Cardiac septum (tissue), 1 donor: ENCODE measurements at regions not wholly inside any gene's neighbourhood (a gene's known extent, or its start where the extent isn't known, plus 50 kb on each side); places are given as distances from the start of the nearest gene placed in this dataset.
"Not testable (repeated sequence)": the region's sequence is repeated elsewhere in the genome, so short reads cannot be mapped to it uniquely, and the experiment has no call there.

Experiments used
- DNase-seq: peaks from one replicate; pipeline ENCODE4 v3.0.0-alpha.2; 2020; ENCODE audit warnings: low spot score
- intact Hi-C: fragments of 100-400 bp; cut with DNase I; formaldehyde crosslinking; loops from one replicate; pipeline ENCODE4 v1.14.0; 2022
- donor health status: DM: no; HTN: no; CAD: no.

DNA sequence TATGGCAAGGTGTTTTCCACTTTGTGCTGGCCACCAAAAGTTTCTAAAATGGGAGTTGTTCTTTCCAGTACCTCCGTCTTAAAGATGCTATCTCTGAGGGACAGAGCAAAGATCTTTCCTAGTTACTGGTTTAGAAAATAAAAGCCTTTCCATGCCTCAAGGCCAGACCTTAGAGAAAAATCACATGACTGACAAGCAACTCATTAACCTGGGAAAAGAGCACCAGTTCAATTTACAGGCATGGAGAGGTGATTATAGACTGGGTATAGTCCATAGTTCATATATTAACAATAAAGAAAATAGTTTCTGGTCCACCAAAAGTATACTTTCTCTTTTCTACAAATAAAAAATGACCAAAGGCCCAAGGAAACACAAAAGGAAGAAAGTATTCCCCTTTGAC is 230.7 kb downstream of the TOX3 start:
- intact Hi-C loops = no loop called here
- DNase-seq = no peak

DNA sequence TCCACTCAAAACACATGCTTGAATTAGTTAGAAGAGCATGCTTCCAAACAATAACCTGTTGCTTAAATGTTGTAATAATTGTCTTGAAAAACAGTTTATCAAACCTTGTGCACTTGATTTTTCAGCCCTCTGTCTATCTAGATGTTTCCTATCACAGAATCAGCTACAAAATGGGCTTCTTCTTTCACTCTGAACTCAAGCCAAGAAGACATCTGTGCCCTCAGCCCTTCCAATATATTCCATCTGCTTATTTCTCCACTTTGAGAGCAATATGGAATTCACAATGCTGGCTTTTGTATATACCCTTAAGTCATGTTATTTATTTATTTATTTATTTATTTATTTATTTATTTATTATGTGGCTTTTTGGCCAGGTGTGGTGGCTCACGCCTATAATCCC is 234.2 kb downstream of the TOX3 start:
- intact Hi-C loops = no loop called here

DNA sequence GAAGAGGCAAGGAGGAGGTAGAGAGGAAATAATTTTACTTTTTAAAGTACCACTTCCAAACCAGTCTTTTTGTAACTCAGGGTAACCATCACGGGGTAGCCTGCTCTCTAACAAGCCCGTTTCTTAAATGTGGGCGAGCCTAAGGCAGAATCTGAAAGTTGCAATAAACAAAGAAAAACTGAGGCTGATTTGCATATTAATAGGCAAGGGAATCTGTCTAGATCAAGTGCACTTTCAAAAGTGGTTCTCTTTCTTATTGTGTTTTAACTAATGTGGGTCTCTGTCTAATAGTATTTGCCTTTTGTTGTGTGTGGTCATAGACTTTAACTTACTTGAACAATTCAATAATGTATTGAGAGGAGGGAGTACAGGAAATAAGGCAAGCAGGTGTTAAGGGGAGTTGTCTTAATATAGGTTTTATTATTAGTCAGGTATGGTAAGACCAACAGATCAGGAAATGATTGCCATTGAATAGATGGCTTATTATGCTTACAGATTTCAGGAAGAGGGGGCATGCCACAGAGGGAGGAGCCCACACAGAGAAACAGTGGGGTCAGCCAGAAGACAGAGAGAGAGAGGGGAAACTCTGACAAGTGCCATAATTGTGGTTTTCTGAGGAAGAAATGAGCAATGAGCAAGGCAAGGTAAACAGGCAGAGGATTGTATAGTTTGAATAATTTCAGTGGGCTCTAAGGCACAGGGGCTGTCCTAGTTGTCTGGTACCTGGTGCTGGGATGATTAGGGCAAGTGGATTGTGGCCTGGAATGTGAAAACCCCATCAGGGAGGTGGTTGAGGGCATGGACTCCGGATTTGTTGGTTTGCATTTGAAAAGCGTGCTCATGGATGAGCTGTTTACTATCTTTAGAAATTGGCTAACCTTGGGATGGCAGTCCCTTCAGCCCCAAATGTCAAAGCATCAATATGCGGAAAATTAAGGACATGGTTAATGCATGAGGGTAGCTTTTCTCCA is 237.2 kb downstream of the TOX3 start:
- DNase-seq = no peak
- intact Hi-C loops = no loop called here

More for the DNA sequence above, 234.2 kb downstream of the TOX3 start:
- DNase-seq = no peak

DNA sequence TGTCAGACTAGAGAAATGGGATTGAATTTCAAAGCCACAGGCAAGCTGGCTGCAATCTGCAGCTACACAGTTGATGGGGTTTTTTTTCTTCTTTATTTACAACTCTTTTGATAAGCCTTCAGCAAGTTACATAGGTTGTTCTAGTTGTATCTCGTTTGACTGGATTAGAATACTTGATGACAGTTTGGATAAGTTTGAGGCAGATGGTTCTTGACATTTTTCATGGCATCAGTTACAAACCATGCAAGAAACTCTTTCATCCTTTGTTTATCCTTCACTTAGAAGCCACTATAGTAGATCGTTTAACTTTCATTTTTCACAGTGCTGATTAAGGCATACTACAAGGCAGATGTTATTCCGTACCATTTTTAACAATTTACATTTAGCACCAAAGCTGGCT is 238.9 kb downstream of the TOX3 start:
- no peak for DNase-seq
- intact Hi-C loops = no loop called here

DNA sequence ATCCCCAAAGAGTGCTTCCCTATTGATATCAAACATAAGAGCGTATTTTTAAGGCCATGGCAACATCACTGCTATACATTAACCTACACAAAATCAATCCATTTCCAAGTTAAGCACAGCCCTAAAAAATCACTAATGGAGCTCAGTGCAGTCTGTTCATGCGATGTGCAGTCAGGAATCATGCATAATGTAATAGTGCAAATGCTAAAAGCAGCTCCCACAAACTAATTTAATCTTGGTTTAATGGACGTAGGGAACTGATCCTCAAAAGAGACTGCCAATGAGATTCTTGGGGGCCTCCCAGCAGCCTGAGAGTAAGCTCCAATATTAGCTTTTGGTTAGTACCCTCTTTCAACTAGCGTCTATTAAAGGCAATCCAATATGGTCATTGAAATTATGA is 245.9 kb downstream of the TOX3 start:
- no peak for DNase-seq
- intact Hi-C loops = no loop called here

DNA sequence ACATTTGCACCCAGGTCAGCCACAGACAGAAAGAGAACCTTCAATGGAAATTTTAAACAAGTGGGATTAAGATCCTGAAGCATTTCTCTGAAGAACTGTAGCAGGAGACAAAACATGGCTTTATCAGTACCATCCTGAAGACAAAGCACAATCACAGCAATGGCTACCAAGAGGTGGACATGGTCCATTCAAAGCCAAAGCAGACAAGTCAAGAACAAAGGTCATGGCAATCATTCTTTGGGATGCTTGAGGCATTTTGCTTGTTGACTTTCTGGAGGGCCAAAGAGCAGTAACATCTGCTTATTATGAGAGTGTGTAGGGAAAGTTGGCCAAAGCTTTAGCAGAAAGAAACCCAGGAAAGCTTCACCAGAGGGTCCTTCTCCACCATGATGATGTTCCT is 248.2 kb downstream of the TOX3 start:
- intact Hi-C loops = no loop called here
- DNase-seq = no peak

DNA sequence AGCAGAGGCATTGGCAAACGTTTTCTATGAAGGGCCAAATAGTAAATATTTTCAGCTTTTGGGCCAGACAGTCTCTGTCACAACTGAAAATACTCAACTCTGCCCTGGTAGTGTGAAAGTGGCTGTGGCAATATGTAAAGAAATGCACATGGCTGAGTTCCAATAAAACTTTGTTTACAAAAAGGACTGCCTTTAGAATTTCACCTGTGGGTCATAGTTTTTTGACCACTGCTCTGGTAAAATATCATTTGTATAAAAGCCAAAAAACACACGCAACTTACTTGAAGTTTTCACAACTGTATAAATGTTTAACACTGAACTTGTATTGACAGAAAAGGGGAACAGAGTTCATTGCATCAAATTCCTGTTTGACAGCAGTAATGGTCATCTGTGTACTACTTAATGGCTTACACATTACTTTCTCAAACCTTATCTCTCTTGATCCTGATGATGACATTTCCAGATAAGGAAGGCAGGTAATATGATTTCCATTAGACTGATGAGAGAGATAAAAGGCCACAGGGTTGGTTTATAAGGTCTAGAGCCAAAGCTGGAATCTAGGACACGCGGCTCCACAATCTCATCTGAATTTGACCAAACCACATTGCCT is 250.1 kb downstream of the TOX3 start:
- intact Hi-C loops, DNase-seq: not testable (repeated sequence)

DNA sequence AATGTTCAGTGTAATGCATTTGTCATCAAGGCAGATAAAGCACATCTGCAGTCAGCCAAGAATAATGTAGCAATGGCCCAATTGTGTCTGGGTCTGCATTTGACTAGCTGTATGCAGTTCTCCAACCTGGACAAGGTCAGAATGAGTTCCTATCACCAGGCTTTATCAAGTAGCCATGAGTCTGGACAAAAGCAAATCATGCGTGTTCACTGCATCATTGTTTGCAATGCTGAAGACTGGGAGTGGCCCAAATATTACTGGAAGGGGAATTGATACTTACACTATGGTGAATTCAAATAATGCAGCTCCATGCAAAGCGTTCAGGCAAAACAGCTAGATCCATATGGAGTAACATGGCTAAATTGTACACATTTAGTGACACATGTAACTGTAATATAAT is 250.9 kb downstream of the TOX3 start:
- no peak for DNase-seq
- intact Hi-C loops = no loop called here

DNA sequence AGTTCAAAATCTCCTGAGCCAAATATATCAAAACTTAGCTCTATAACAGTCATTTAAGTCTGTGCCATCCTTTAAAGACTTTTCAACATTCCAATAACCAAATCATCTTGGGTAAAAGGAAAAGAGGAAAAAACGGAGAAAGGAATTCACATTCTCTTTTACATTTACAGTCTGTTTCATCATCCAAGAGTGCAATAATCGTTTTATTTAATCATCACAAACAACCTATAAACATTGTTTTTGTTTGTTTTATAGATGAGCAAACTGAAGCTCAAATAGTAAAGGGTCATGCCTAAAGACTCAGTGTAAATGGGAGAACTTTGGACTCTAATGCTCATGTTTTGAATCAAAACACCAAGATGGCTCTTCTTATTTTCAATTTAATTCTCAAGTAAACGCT is 252.3 kb downstream of the TOX3 start:
- DNase-seq = no peak
- intact Hi-C loops = no loop called here

DNA sequence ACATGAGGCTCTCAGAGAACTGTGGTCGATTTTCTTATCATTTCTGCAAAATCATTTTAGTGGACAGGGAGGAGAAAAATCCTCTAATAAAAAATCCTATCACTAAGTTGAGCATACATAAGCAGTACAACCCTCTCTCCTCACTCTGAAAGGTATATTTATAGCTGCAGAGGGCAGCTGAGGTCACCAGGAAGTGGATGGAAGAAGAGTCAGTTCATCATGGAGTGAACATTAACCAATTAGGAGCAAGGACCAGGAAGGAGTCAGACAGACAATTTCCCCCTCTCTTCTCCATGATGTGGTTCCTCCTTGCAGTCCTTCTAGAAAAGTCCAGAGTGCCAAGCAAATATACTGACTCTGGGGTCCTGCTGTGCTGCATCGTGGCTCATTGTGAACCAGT is 253.7 kb downstream of the TOX3 start:
- intact Hi-C loops = no loop called here

DNA sequence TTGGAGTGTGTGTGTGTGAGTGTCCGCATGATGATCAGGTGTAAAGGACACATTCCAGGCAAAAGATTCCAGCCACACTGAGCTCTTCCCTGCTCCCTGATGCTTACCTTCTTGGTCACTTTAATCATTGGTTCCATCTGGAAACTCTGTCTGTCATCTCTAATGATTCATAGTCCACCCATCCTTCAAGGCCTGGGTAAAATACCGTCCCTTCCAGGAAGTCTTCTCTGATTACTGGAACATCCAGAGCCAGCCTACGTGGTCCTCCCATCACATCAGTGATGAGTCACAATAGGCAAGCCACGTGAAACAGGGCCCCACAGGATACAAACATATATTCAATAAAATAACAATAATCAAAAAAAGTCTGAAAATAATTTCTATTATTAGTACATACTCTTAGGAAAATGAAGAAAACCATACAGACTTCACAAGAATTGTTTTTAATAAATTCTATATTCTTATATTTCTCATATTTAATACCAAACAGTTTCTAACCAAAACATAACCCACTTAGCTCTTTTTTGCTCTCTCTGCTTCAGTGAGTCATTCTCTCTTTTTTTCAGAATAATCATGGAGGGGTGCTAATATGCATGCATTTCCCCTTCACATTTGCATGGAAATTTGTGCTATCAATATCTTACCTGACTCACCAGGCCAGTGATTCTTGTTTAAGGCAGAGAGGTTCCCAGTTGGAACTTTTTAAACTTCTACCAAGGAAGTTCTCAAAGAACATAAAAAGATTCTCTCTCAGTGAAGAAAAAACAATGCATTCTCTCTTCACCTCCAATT is 263.2 kb downstream of the TOX3 start:
- intact Hi-C loops = no loop called here
- no peak for DNase-seq

More for the DNA sequence above, 253.7 kb downstream of the TOX3 start:
- no peak for DNase-seq

DNA sequence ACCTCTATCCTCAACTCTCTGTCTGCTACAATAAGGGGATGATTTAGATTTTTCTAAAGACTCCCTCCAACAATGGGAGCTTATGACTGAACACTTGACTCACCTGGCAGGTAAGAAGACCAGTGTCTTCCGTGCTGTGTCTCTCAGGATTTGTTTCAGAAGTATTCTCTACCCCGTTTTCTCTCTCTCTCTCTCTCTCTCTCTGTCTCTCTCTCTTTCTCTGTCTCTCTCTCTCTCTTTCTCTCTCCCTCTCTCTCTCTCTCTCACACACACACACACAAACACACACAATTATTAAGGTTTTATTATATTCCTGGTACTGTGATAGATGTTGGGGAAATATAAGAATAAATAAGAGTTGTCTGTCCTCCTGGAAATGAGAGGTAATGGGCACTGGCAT is 263.9 kb downstream of the TOX3 start:
- DNase-seq = no peak
- intact Hi-C loops = no loop called here

DNA sequence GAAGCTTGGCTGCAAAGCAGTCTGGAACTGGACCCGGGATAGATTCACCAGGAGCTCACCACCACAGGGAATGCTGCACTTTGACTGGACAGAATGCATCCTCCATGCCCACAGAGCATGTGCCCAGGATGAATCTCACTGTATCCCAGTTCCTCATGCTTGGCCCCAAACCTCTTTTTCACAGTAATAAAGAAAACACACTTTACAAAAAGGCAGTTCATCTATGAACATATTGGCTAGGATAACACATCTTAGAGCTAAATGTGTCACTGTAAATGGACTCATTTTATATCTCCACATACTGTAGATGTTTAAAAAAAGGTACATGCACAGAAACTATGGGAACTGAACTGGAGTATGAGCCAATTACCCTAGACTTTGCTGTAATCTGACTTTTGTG is 266.9 kb downstream of the TOX3 start:
- intact Hi-C loops = no loop called here
- no peak for DNase-seq

DNA sequence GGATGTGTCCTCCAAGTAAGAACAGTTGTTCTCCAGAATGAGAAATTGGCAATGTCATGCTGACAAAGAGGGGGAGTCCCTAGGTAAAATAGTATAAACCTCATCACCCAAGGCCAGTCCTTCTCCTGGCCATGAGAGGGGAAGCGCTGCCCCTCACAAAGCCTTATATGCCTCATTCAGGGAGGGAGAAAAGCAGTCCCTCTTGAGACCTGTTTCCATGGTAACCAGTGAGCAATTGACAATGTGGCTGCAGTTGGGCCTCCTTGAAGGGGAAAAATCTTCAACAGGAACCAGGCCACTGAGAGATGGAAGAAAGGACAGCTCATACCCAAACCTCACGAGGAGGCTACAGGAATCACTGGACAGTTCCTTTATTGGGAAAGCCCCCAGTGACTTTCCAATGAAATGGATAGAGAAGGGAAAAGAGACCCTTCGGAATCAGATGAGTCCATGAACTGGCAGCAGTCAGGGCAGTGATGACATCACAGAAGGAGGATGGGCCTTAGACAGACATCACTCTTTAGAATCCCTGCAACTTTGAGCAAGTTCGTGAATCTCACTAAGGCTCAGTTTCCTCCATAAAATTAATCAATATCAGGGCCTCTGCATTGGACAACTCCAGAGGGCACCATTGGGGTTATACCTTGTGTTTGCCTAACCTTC is 275.7 kb downstream of the TOX3 start:
- DNase-seq = no peak
- intact Hi-C loops = no loop called here

DNA sequence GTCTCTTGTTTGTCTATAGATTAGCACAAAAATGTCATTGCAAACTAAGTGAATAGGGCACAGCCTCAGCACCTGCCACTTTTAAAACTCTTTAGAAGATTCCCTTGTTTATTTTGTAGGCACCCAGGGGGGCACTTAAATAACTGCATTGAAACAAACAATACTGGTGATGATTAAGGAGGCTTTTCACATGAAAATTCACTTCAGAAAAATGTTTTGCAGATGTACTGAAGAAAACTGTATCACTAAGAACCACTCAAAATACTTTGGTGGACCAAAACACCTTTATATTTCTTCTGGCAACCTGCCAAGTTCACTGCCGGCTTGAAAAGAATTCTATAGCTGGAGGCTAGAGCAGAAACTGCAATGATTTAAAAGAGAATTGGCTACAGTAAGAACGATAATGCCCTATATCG is 281.5 kb downstream of the TOX3 start:
- no peak for DNase-seq
- intact Hi-C loops = no loop called here

DNA sequence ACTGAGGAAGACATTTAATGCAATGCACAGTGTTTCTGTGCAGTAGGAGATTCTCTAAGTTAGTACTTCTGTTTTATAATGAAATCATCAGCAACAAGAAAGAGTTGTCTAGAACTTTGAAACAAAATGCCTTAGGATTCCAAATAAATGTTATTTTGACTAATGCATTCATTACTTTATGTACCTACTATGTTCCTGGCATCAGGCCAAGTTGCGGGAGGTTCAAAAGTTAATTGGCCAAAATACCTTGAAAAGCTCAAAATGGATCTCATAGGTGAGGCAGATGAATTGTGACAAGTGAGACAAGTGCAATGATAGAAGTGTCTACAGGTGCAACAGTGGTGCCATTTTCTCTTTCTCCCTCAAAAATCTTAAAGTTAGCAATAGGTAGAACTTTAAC is 289.4 kb downstream of the TOX3 start:
- intact Hi-C loops = no loop called here
- no peak for DNase-seq

DNA sequence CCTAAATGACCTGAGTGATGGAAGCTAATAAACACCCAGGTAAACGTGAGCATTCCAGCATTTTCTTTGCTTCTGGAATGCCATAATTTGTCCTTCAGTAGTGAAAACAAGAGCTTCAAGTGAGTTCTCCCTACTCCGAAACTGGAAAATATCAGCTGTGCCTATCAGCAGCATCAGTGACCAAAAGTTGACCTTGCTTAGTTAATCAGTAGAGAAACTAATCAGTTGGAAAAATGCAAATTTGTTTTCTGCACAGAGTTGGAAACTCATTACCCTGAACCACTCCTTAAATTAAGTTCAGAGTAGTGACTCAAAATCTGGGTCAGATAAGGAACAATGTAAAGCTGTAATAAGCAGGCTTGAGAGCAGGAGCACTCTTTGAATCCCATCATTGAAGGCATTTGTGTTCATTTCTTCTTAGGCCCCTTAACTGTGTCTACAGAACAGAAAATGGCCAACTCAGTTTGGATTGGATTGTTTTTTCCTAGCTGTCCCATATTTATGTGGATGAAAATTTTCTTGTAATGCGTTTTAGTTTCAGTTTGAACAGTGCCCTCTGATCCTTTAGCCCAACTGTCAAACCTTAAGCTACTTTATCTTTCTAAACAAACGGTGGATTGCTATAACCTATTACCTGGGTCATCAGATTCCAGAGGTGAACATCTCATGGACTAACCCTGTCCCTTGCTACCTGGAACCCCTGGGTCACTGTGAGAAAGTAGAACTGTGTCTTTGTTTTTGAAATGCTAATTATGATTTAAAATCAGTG is 290.4 kb downstream of the TOX3 start:
- intact Hi-C loops = no loop called here
- DNase-seq = no peak

DNA sequence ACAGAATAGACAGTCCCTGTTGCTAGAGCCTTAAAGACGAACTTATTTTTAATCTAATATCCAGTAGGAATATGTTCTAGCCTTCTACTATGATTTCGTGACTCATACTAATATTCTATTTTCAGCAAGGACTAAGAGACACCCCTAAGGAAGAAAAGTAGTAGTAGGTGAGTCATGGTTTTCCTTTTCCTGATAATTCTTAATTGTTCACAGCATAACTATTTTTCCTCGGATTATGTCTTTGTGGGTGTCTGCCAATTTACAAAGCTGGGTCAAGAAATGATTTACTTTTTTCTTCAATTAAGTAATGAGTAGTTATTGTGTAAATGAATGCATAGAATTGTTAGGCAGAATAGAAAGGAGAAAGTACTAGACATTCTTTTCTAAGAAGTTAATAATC is 292.2 kb downstream of the TOX3 start:
- intact Hi-C loops = no loop called here
- DNase-seq = no peak

DNA sequence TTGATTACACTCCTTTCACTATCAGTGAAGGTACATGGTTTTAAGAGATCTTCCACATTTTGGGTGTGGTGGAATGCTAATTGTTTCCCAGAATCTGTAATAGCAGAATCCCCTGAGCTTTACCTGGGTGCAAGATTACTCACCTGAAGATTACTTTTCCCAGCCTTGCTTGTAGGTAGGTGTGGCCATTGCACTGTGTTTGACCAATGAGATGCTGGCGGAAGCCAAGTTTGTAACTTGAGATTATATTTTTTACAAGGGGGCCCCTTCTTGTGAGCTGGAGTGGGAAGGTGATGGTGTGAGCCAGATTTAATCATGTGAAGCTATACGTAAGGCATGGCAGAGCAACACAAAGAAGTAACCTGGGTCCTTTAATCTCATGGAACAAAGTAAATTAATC is 294.3 kb downstream of the TOX3 start:
- intact Hi-C loops = no loop called here
- no peak for DNase-seq
